T-helper 2 cell treated with Interferon-gamma antibody and Interleukin-4, amounts not matched to agents 100 ng/mL and 5 ng/mL, for 36 hours (primary cell): ENCODE measurements at regions not wholly inside any gene's neighbourhood (a gene's known extent, or its start where the extent isn't known, plus 50 kb on each side); places are given as distances from the start of the nearest gene placed in this dataset.

Source experiments
- intact Hi-C: fragments of 100-400 bp; cut with micrococcal nuclease; formaldehyde crosslinking; loops from one replicate; pipeline ENCODE4 v1.15.1; 2023

GRCh38 chr2:172200495-172201085, 97.9 kb upstream of the DLX2 start:
- intact Hi-C loops = no loop called here

- intact Hi-C loops = no loop called here
Observed at GRCh38 chr2:172204309-172204708, 101.6 kb upstream of the DLX2 start.

GRCh38 chr2:172204762-172205161, 102.1 kb upstream of the DLX2 start:
- intact Hi-C loops = no loop called here

GRCh38 chr2:172205292-172205691, 102.6 kb upstream of the DLX2 start:
- intact Hi-C loops = no loop called here

GRCh38 chr2:172207911-172208310, 105.2 kb upstream of the DLX2 start:
- intact Hi-C loops = no loop called here

GRCh38 chr2:172208791-172209325, 106.2 kb upstream of the DLX2 start:
- intact Hi-C loops = no loop called here

GRCh38 chr2:172210599-172210998, 107.9 kb upstream of the DLX2 start:
- intact Hi-C loops = no loop called here

GRCh38 chr2:172211512-172211911, 108.8 kb upstream of the DLX2 start:
- intact Hi-C loops = no loop called here

- intact Hi-C loops = no loop called here
Observed at GRCh38 chr2:172213116-172213860, 110.6 kb upstream of the DLX2 start.

GRCh38 chr2:172214252-172214651, 111.6 kb upstream of the DLX2 start:
- intact Hi-C loops = no loop called here

- intact Hi-C loops = no loop called here
Observed at GRCh38 chr2:172215172-172215935, 112.7 kb upstream of the DLX2 start.

- intact Hi-C loops = no loop called here
Observed at GRCh38 chr2:172215936-172216335, 113.2 kb upstream of the DLX2 start.

GRCh38 chr2:172216477-172216876, 113.8 kb upstream of the DLX2 start:
- intact Hi-C loops = no loop called here

- intact Hi-C loops = no loop called here
Observed at GRCh38 chr2:172219201-172219600, 116.5 kb upstream of the DLX2 start.

GRCh38 chr2:172220121-172220520, 117.4 kb upstream of the DLX2 start:
- intact Hi-C loops = no loop called here

GRCh38 chr2:172223601-172224054, 120.9 kb upstream of the DLX2 start:
- intact Hi-C loops = no loop called here

- intact Hi-C loops = no loop called here
Observed at GRCh38 chr2:172225786-172226185, 123.1 kb upstream of the DLX2 start.

- intact Hi-C loops = no loop called here
Observed at GRCh38 chr2:172226244-172227061, 123.8 kb upstream of the DLX2 start.

- intact Hi-C loops = no loop called here
Observed at GRCh38 chr2:172227719-172228118, 125.0 kb upstream of the DLX2 start.

- intact Hi-C loops = no loop called here
Observed at GRCh38 chr2:172228177-172228808, 125.6 kb upstream of the DLX2 start.

- intact Hi-C loops = no loop called here
Observed at GRCh38 chr2:172229125-172229524, 126.4 kb upstream of the DLX2 start.
